Natural killer cell (primary cell): ENCODE measurements at regions not wholly inside any gene's neighbourhood (a gene's known extent, or its start where the extent isn't known, plus 50 kb on each side); places are given as distances from the start of the nearest gene placed in this dataset.

ENCODE experiments used
- ATAC-seq, 3 donors: fragments of 150-1000 bp in 2 of 3; fragments of 200-7000 bp in 1 of 3; cut with Tn5 transposase; 1 replicate in 1 of 3; 2 replicates in 2 of 3; pipeline ENCODE4 v1.10.0; 2021; ENCODE audit warnings: mild to moderate bottlenecking in 2 of 3, moderate library complexity in 2 of 3
- DNase-seq, 2 donors: peaks; one replicate each; pipeline versions ENCODE4 v3.0.0 to v3.0.0-alpha.2; 2013 to 2021; ENCODE audit warnings: mixed read lengths in 1 of 2
- H3K27ac ChIP-seq: one replicate; pipeline ENCODE4 v1.5.1; 2013; ENCODE audit warnings: mild to moderate bottlenecking, low read length
- H3K27me3 ChIP-seq: one replicate; pipeline ENCODE4 v1.6.1; 2013; ENCODE audit warnings: low read length; ENCODE audit not compliant: control insufficient read depth, insufficient read depth
- H3K36me3 ChIP-seq: one replicate; pipeline ENCODE4 v1.6.1; 2013; ENCODE audit warnings: low read length; ENCODE audit not compliant: control insufficient read depth, insufficient read depth
- H3K4me1 ChIP-seq: one replicate; pipeline ENCODE4 v1.6.1; 2013; ENCODE audit warnings: low read length; ENCODE audit not compliant: control insufficient read depth, insufficient read depth
- H3K4me3 ChIP-seq: one replicate; pipeline ENCODE4 v1.5.1; 2013; ENCODE audit warnings: low read length
- H3K9me3 ChIP-seq: one replicate; pipeline ENCODE4 v1.6.1; 2013; ENCODE audit warnings: low read length; ENCODE audit not compliant: control insufficient read depth, insufficient read depth
- H3K27ac Mint-ChIP-seq, 2 donors: one replicate each; pipeline ENCODE4 v1.8.0; 2022; ENCODE audit warnings: mild to moderate bottlenecking in 2 of 2, mixed read lengths in 2 of 2, moderate library complexity in 1 of 2
- H3K27me3 Mint-ChIP-seq, 2 donors: one replicate each; pipeline ENCODE4 v1.8.0; 2022; ENCODE audit warnings: low read depth in 2 of 2, mixed read lengths in 2 of 2
- H3K36me3 Mint-ChIP-seq: one replicate; pipeline ENCODE4 v1.8.0; 2022; ENCODE audit warnings: mixed read lengths
- H3K4me1 Mint-ChIP-seq, 2 donors: one replicate each; pipeline ENCODE4 v1.8.0; 2022; ENCODE audit warnings: mixed read lengths in 2 of 2
- H3K4me3 Mint-ChIP-seq: one replicate; pipeline ENCODE4 v1.8.0; 2022; ENCODE audit warnings: mild to moderate bottlenecking, moderate library complexity, mixed read lengths
- H3K9me3 Mint-ChIP-seq, 2 donors: one replicate each; pipeline ENCODE4 v1.8.0; 2022; ENCODE audit warnings: mixed read lengths in 2 of 2
- WGBS: methylation state at CpG from one replicate; pipeline ENCODE4 v1.1.7; 2013; ENCODE audit warnings: missing lambda C conversion rate; ENCODE audit not compliant: insufficient coverage; 5-methylcytosine and 5-hydroxymethylcytosine counted together
- intact Hi-C: fragments of 100-400 bp; cut with micrococcal nuclease; formaldehyde crosslinking; loops from one replicate; pipeline ENCODE4 v1.14.2; 2022
- TF ChIP-seq, protein P1 (sequence below): fragments of 200-600 bp; IDR thresholded peaks from one replicate; pipeline ENCODE4 v1.8.0; 2022; ENCODE audit warnings: antibody characterized with exemption

DNA sequence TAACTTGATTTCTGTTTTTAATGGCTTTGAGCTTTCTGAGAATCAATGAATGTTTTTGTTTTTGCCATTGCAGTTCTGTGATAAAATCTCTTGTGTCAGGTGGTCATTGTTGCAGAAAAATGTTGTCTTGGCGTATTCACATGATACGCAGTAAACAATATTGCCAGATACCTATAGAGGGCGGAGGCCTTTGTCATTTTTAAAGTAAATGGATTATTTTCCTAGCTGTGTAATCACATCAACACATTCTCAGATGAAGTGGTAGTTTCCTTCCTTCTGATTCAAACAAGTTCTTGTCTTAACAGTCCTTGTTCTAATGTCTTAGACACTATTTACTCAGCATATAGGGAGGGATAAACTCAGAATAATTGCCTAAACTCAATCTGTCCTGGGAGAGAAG, 109.9 kb upstream of the DAB2 start:
- Histone ChIP-seq H3K4me1 (no peaks in the 10 kb centered on the region), H3K27ac (no peak overlapping the region), H3K4me3 (no peak overlapping the region), H3K27me3 (no peaks in the 10 kb centered on the region), H3K9me3 (no peaks in the 10 kb centered on the region), H3K36me3 (no peaks in the 10 kb centered on the region)
- Mint-ChIP-seq H3K4me3 (no peak overlapping the region), H3K9me3 (no peaks in the 10 kb centered on the region), H3K27me3 (peaks cover 8 to 14% of the 10 kb centered on the region in 2 donors), H3K36me3 (no peaks in the 10 kb centered on the region), H3K27ac (no peak overlapping the region), H3K4me1 (no peaks in the 10 kb centered on the region)
- 89% methylated on average over 2 of the region's 3 CpGs for WGBS
- ATAC-seq (no peak), DNase-seq (no peak)
- intact Hi-C loops = no loop called here
- TF ChIP-seq, protein P1, sequence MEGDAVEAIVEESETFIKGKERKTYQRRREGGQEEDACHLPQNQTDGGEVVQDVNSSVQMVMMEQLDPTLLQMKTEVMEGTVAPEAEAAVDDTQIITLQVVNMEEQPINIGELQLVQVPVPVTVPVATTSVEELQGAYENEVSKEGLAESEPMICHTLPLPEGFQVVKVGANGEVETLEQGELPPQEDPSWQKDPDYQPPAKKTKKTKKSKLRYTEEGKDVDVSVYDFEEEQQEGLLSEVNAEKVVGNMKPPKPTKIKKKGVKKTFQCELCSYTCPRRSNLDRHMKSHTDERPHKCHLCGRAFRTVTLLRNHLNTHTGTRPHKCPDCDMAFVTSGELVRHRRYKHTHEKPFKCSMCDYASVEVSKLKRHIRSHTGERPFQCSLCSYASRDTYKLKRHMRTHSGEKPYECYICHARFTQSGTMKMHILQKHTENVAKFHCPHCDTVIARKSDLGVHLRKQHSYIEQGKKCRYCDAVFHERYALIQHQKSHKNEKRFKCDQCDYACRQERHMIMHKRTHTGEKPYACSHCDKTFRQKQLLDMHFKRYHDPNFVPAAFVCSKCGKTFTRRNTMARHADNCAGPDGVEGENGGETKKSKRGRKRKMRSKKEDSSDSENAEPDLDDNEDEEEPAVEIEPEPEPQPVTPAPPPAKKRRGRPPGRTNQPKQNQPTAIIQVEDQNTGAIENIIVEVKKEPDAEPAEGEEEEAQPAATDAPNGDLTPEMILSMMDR = no peak

DNA sequence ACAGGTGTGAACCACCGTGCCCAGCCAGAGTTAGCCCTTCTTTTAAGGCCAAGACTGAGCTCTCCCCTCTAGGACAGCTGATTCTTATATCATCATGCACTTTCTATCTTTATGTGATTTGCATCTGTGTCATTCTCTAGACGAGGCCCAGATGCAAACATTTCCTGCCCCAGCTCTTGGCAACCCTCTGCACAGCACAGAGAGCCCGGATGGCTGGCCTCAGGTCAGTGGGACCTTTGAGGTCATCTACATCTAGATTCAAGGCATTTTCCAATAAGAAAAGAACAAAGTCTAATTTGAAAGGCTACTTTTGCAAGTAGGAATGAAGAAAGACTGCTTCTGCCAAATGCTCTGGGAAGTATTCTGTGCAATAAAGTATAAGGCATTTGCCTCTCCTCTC, 109.0 kb upstream of the DAB2 start:
- Histone ChIP-seq H3K4me1 (no peaks in the 10 kb centered on the region), H3K27ac (no peak overlapping the region), H3K9me3 (no peaks in the 10 kb centered on the region), H3K4me3 (no peak overlapping the region), H3K36me3 (no peaks in the 10 kb centered on the region), H3K27me3 (no peaks in the 10 kb centered on the region)
- H3K4me1 Mint-ChIP-seq = no peaks in the 10 kb centered on the region
- TF ChIP-seq, protein P1 = no peak
- ATAC-seq = no peak
- 76% methylated on average over 3 of the region's 3 CpGs for WGBS
- no peak overlapping the region for H3K4me3 Mint-ChIP-seq
- peaks cover 8 to 14% of the 10 kb centered on the region in 2 donors for H3K27me3 Mint-ChIP-seq
- H3K27ac Mint-ChIP-seq = no peak overlapping the region
- no peaks in the 10 kb centered on the region for H3K36me3 Mint-ChIP-seq
- intact Hi-C loops = no loop called here
- DNase-seq = no peak
- H3K9me3 Mint-ChIP-seq = no peaks in the 10 kb centered on the region

DNA sequence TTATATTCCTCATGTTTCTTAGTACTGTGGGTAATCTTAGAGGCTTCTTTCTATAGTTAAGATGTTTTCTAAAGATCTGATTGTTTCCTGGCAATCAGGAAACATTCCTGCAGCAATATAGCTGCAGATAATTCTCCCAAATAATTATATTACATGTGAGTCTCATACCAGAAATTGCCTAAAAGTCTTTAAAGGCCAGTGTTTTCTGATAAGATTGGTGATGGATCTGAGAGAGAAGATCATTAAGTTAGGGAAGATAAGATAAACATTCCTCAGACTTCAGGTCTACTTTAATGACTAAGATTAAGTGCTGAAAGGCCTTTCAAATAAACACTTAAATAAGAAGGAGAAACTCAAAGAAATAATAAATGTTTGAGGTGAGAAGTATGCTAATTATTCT, 107.7 kb upstream of the DAB2 start:
- Histone ChIP-seq H3K9me3 (no peaks in the 10 kb centered on the region), H3K27ac (no peak overlapping the region), H3K4me3 (no peak overlapping the region), H3K4me1 (no peaks in the 10 kb centered on the region), H3K36me3 (no peaks in the 10 kb centered on the region), H3K27me3 (no peaks in the 10 kb centered on the region)
- no peak for ATAC-seq
- Mint-ChIP-seq H3K9me3 (no peaks in the 10 kb centered on the region), H3K4me3 (no peak overlapping the region), H3K27me3 (peaks cover 6 to 8% of the 10 kb centered on the region in 2 donors), H3K27ac (no peak overlapping the region), H3K36me3 (no peaks in the 10 kb centered on the region), H3K4me1 (no peaks in the 10 kb centered on the region)
- DNase-seq = no peak
- intact Hi-C loops = no loop called here
- TF ChIP-seq, protein P1 = no peak

DNA sequence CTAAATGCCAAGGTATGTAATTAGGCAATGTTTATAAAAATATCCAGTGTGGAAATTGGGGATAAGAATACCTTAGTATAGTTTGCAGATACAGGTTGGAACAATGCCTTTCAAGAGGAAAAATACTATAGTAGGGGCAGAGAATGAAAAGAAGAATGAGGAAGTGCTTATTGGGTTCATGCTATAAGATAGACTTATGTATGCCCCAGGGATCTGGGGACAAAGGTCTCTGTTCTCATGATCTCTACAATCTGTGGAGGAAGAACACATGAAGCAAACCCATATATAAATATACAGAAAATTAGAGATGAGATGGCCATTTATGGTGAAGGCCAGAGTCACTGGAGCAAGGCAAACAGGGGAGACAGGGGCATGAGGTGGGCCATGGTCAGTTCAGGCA, 106.5 kb upstream of the DAB2 start:
- DNase-seq (no peak), ATAC-seq (no peak)
- Mint-ChIP-seq H3K36me3 (no peaks in the 10 kb centered on the region), H3K9me3 (no peaks in the 10 kb centered on the region), H3K27ac (no peak overlapping the region), H3K4me3 (no peak overlapping the region), H3K27me3 (peaks cover 0 to 6% of the 10 kb centered on the region in 2 donors), H3K4me1 (peaks cover 5 to 6% of the 10 kb centered on the region in 2 donors)
- Histone ChIP-seq H3K36me3 (no peaks in the 10 kb centered on the region), H3K27ac (no peak overlapping the region), H3K4me1 (no peaks in the 10 kb centered on the region), H3K4me3 (no peak overlapping the region), H3K27me3 (no peaks in the 10 kb centered on the region), H3K9me3 (no peaks in the 10 kb centered on the region)
- TF ChIP-seq, protein P1 = no peak
- intact Hi-C loops = no loop called here
